Stimulated activated CD4-positive, alpha-beta T cell treated with anti-CD3 and anti-CD28 coated beads, TNF-alpha, amount 100 ng/mL, for 4 hours (primary cell): ENCODE measurements at regions not wholly inside any gene's neighbourhood (a gene's known extent, or its start where the extent isn't known, plus 50 kb on each side); places are given as distances from the start of the nearest gene placed in this dataset.

Experiments used
- DNase-seq, 3 experiments: peaks; one replicate each; pipeline ENCODE4 v3.0.0-alpha.2; 2020; ENCODE audit warnings: low read depth in 3 of 3

- DNase-seq = no peak
Observed at GRCh38 chr10:78513986-78514385, 480.3 kb downstream of the RPS24 start.

GRCh38 chr10:78514459-78514858, 480.8 kb downstream of the RPS24 start:
- DNase-seq = no peak

DNA sequence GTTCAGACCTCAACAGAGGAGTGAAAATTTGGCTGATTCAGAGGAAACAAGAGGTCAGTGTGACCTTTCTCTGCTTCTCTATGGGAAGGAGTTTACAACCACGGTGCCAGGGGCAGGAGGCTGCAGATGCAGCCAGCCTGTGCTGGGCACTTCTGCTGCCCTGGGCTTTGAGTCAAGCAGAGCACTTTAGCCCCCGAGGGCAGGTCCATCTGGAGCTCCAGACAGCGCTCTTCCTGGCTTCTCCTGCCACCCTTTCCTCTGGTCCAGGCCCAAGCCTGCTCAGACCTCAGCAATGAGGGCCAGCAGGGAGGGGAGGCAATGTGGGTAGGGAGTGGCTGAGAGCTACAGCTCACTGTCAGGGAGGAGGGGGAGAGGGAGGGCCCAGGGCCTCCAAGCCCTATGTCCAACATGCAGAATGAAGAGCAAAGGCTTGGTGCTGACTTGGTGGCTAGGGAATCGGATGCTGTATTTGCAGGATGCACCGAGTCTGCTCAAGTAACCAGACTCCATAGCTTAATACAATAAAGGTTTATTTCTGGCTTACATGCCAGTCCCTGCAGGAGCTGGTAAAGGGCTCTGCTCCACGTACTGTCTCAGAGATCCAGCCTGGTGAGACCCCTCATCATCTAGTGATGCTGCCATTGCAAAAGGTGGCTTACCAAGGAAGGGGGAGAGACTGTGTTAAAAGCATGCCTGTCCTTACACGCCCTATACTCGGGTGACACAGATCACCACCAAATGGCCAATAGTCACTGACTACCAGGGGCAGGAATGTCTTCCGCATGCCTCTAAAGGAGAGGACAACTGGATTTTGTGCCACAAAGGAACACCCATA, 481.6 kb downstream of the RPS24 start:
- DNase-seq = no peak

DNA sequence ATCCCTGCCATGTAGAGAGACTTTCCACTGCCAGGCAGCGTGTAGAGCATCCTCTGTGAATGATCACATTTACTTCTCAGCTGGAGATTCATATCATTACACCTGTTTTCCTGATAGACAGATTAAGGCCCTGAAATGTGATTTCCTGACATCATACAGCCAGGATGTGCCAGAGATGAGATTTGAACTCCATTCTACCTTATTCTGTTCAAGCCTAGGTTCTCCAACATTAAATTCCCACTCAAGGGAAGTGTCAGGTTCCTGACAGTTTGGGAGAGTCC, 482.1 kb downstream of the RPS24 start:
- DNase-seq = no peak

DNA sequence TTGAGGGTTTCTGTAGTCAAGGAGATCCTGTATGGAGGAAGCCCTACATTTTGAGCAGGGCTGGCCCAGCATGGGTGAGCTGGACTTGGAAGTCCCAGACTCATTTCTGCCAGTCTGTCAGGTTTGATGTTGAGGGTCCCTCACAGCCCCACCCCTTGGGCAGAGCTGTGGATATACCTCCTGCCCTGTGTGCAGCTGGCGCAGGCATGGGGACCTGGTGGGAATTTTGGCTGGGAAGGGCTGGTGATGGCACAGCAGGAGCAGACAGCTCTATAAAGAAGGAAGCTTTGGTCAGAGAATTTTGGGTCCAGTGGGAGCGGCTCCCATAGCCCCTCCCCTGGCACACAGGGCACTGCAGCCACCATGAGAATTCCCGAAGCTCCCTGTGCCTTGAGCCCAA, 482.6 kb downstream of the RPS24 start:
- no peak for DNase-seq

- no peak for DNase-seq
Observed at GRCh38 chr10:78516756-78517155, 483.1 kb downstream of the RPS24 start.

DNA sequence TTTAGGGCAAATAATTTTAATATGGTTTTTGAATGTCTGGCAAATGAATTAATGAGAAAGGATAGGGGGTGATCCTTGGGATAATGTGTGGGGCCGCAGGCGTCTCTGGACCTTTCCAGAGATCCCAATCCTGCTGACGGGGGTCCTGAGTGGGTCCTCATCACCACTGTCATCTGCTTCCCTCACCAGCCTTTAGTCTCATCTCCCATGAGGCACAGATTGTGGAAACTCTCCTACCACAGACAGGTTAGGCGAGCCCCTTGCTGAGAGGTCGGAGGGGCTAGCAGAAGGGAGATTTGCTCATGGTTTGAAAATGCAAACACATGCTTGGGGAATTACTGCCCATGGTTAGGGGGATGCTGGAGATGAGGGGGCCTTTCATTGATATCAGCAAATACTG, 484.6 kb downstream of the RPS24 start:
- DNase-seq = no peak

- no peak for DNase-seq
Observed at GRCh38 chr10:78520737-78521430, 487.2 kb downstream of the RPS24 start.

DNA sequence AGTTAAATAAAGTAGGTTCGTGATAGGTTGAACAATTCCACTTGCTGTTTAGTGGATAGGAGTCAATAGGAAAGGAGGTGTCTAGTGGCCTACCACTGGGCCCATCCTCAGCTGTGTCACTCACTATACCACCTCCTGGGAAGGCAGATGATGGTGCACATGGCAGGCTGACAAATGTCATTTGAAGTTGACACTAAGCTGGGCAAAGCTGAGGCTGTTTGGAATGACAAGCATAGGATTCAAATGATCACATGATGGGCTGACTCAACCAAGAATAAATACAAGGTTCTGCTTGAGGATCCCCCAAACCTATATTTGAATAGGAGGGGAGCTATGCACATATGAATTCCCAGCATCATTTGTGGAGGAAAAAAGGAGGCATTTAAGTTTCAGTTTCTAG, 489.8 kb downstream of the RPS24 start:
- no peak for DNase-seq

DNA sequence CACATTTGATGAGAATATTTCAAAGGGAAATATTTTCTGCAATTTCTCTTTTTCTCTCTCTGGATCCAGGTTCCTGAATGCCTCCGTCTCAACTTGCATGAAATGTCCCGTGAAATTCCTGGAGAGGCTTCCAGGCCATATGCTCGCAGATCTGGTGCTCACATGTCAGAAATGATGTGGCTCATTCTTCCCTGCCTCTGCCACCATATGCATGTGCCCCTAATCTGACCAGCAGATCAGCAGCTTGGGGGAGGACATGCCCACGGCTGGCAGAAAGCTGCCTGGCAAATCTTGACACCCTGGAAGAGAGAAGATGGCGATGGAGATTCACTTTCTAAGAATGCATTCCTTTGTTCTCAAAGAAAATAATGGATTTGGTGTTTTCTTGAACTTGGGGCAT, 490.7 kb downstream of the RPS24 start:
- DNase-seq = no peak

DNA sequence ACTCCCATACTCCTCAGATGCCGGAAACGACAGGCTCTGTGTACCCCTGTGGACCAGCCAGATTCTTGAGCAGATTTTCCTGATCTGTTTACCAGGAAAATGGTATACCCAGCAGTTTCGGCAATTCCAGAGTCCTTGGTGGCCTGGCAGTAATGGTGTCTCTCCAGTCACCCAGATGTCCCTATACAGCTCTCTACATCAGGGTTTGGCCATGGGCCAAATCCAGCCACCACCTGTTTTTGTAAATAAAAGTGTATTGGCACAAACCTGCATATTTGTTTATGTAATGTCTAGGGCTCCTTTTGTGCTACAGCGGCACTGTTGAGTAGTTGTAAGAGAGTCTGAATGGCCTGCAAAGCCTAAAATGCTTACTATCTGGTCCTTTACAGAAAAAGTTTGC, 491.3 kb downstream of the RPS24 start:
- DNase-seq = no peak

GRCh38 chr10:78526347-78526746, 492.7 kb downstream of the RPS24 start:
- DNase-seq = no peak

DNA sequence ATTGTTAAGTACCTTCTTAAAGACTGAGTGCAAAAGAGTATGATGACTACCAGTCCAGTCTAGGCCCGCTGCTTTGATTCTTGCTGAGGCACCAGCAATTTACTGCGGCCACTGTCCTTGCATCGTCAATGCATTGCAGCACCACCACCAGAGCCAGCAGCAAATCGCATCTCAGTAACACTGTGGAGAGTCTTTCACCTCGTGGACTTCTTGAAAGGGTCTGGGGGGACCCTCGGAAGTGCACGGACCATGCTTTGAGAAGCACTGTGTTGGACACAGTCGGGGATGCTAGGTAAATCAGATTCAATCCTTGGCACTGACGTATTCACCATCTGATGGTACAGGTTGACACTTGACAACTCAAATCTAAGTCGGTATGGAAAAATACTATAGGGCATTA, 493.6 kb downstream of the RPS24 start:
- DNase-seq = no peak

- DNase-seq = no peak
Observed at GRCh38 chr10:78528749-78529204, 495.1 kb downstream of the RPS24 start.

- DNase-seq = no peak
Observed at GRCh38 chr10:78529262-78529661, 495.6 kb downstream of the RPS24 start.

- DNase-seq = no peak
Observed at GRCh38 chr10:78531088-78531487, 497.4 kb downstream of the RPS24 start.

DNA sequence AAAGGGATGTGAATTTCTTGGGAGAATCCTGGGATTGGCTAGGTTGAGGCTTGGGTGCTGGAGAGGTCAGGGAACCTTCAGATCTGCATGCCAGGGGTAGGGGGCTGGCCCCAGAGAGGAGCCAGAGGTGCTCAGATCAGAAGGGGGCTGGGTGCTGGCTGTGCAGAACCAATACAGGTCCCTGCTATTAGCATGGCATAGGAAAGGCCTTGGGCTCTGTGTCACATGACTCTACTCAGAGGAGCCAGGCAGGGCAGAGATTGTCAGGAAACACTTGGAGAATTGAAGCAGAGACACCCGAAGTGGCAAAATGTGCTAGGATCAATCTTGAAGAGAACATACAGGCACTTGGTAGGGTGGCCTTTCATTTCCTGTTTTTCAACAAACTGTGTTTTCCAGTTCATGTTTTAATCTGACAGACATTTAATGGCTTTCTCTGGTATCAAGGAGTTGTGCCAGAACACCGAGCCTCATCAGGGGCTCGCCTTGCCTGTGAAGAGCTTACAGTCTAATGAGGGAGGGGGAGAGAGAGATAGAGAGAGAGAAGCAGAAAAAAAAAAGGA, 498.9 kb downstream of the RPS24 start:
- DNase-seq = no peak

- DNase-seq = no peak
Observed at GRCh38 chr10:78533098-78533497, 499.4 kb downstream of the RPS24 start.

GRCh38 chr10:78533776-78534175, 500.1 kb downstream of the RPS24 start:
- DNase-seq = no peak

GRCh38 chr10:78535716-78536218, 502.1 kb downstream of the RPS24 start:
- no peak for DNase-seq

- DNase-seq = no peak
Observed at GRCh38 chr10:78537018-78537417, 503.4 kb downstream of the RPS24 start.

- DNase-seq = no peak
Observed at GRCh38 chr10:78539247-78539766, 505.6 kb downstream of the RPS24 start.
